AG04450 (cell line): ENCODE measurements at regions not wholly inside any gene's neighbourhood (a gene's known extent, or its start where the extent isn't known, plus 50 kb on each side); places are given as distances from the start of the nearest gene placed in this dataset.

Source experiments
- CTCF ChIA-PET: fragments of 300-600, 350-600 bp; formaldehyde crosslinking; extraction: SDS; loops from one replicate; lab custom pipeline; 2022; ENCODE audit warnings: antibody characterized with exemption, inconsistent platforms; lab: Charles Lee
- POLR2A ChIA-PET: fragments of 350-600 bp; formaldehyde crosslinking; extraction: SDS; loops from one replicate; lab custom pipeline; 2021; ENCODE audit warnings: antibody characterized with exemption, inconsistent platforms; lab: Yijun Ruan, JAX
- DNase-seq: peaks from one replicate; pipeline ENCODE4 v3.0.0-alpha.2; 2011; ENCODE audit warnings: low read depth, low spot score
- H3K27ac ChIP-seq: one replicate; pipeline ENCODE4 v1.5.1; 2012; ENCODE audit warnings: low read depth, low read length, control low read depth
- H3K27me3 ChIP-seq: one replicate; pipeline ENCODE4 v1.6.0; 2012; ENCODE audit warnings: low read length; ENCODE audit not compliant: control insufficient read depth, insufficient read depth
- H3K4me3 ChIP-seq: 2 replicates; pipeline ENCODE4 v1.5.1; 2011; ENCODE audit warnings: mild to moderate bottlenecking, low read depth, low read length, control low read depth
- H3K9me3 ChIP-seq: 2 replicates; pipeline ENCODE4 v1.5.1; 2012; ENCODE audit warnings: low read length; ENCODE audit not compliant: control insufficient read depth, insufficient read depth
- TF ChIP-seq, protein P1 (sequence below): IDR thresholded peaks from 2 replicates; pipeline ENCODE4 v1.5.1; 2011; ENCODE audit warnings: low read depth, low read length, control low read depth, inconsistent platforms

- no peaks in the 10 kb centered on the region for H3K9me3 ChIP-seq
- H3K4me3 ChIP-seq, result no peak overlapping the region
- no peak overlapping the region for H3K27ac ChIP-seq
- TF ChIP-seq, protein P1, sequence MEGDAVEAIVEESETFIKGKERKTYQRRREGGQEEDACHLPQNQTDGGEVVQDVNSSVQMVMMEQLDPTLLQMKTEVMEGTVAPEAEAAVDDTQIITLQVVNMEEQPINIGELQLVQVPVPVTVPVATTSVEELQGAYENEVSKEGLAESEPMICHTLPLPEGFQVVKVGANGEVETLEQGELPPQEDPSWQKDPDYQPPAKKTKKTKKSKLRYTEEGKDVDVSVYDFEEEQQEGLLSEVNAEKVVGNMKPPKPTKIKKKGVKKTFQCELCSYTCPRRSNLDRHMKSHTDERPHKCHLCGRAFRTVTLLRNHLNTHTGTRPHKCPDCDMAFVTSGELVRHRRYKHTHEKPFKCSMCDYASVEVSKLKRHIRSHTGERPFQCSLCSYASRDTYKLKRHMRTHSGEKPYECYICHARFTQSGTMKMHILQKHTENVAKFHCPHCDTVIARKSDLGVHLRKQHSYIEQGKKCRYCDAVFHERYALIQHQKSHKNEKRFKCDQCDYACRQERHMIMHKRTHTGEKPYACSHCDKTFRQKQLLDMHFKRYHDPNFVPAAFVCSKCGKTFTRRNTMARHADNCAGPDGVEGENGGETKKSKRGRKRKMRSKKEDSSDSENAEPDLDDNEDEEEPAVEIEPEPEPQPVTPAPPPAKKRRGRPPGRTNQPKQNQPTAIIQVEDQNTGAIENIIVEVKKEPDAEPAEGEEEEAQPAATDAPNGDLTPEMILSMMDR, result no peak
- no peak for DNase-seq
- ChIA-PET CTCF (no interaction called here), POLR2A (no interaction called here)
- peaks cover 12% of the 10 kb centered on the region for H3K27me3 ChIP-seq
Measured at GRCh38 chr3:127068111-127068810, 85.3 kb downstream of the PLXNA1 start.

DNA sequence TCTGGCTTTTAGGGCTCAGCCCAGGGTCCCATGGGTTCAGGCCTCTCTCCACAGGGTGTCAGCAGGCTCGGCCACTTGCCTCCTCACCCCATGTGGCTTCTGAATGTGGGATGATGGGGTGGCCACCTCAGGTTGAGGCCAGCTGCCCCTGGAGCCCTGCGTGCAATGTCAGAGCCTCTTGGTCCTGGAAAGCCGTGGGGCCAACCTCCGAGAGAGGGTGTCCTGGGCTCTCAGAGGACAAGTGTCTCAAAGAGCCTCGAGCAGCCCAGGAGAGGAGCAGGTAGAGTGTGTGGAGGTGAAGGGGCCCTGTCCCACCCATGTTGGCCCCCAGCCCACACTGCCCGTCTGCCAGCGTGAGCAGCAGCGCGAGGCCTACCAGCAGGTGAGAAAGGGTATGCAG, 86.0 kb downstream of the PLXNA1 start:
- TF ChIP-seq, protein P1, result no peak
- POLR2A ChIA-PET, result no interaction called here
- DNase-seq, result no peak

GRCh38 chr3:127069814-127070440, 87.0 kb downstream of the PLXNA1 start:
- CTCF ChIA-PET, result no interaction called here
- POLR2A ChIA-PET, result no interaction called here

More for the DNA sequence above, 86.0 kb downstream of the PLXNA1 start:
- Histone ChIP-seq H3K4me3 (no peak overlapping the region), H3K27ac (no peak overlapping the region), H3K27me3 (peaks cover 12% of the 10 kb centered on the region), H3K9me3 (no peaks in the 10 kb centered on the region)
- CTCF ChIA-PET, result no interaction called here

DNA sequence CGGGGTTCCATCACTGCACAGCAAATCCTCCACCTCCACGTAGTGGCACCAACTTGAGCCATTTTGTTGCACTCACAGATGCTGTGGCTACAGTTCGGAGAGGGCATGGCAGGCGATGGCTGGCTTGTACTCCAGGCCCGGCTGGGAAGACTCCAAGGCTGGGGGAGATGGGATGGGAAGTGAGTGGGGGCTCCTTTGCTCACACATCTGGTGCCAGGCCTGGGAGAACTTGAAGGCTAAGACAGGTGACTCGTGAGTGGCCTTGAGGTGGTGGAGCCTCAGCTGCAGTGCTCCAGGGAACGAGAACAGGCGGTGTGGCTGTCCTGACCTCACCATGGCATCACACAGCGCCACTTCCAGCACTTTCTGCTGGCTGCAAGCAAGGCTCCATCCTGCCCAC, 87.9 kb downstream of the PLXNA1 start:
- Histone ChIP-seq H3K9me3 (peaks cover 4% of the 10 kb centered on the region; the same call in 1 of the 2 replicates), H3K4me3 (no peak overlapping the region), H3K27me3 (peaks cover 15% of the 10 kb centered on the region), H3K27ac (no peak overlapping the region)
- no peak for DNase-seq
- ChIA-PET CTCF (no interaction called here), POLR2A (no interaction called here)
- TF ChIP-seq, protein P1, result no peak

More at GRCh38 chr3:127069814-127070440, 87.0 kb downstream of the PLXNA1 start:
- Histone ChIP-seq H3K27me3 (peaks cover 12% of the 10 kb centered on the region), H3K4me3 (no peak overlapping the region), H3K9me3 (peaks cover 3% of the 10 kb centered on the region; the same call in 1 of the 2 replicates), H3K27ac (no peak overlapping the region)
- TF ChIP-seq, protein P1, result no peak
- no peak for DNase-seq

DNA sequence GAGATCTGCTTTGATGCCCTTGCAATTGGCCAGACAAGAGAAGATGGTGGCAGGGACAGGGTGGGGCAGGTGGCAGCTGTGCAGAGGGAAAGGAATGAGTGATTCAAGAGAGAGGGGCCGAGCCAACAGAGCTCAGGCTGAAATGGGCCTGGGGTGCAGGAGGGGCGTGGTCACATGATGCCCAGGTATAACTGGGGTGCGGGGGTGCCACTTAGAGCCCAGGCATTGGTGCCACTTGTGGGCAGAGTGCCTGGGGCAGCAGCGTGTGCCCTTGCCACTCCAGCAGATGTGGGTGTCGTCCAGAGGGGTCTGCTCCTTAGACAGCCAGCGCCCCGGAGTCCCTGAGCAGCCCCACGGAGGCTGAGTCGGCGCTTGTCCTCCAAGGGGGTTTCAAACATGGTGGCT, 88.7 kb downstream of the PLXNA1 start:
- no peak for DNase-seq
- POLR2A ChIA-PET, result no interaction called here
- Histone ChIP-seq H3K27ac (no peak overlapping the region), H3K9me3 (peaks cover 9% of the 10 kb centered on the region; the same call in 1 of the 2 replicates), H3K4me3 (no peak overlapping the region), H3K27me3 (peaks cover 15% of the 10 kb centered on the region)
- CTCF ChIA-PET, result interaction anchor here (0.6 kb wide), 1 partner anchor 1263 kb away, joined by 3 read pairs; no protein-coding TSS in a partner anchor
- TF ChIP-seq, protein P1, result no peak
